ENCODE measurements at regions not wholly inside any gene's neighbourhood (a gene's known extent, or its start where the extent isn't known, plus 50 kb on each side); places are given as distances from the start of the nearest gene placed in this dataset.

- Histone ChIP-seq H3K36me3 (no peaks in the 10 kb centered on the region), H3K27ac (no peak overlapping the region), H3K27me3 (no peaks in the 10 kb centered on the region), H3K9me3 (no peaks in the 10 kb centered on the region), H3K4me3 (no peak overlapping the region), H3K4me1 (no peaks in the 10 kb centered on the region)
- WGBS, 2 donors, result 75 to 78% methylated on average over 5 of the region's 5 CpGs
- DNase-seq (ENCODE audit: low spot score in 2 of 2), result no peak
- no peak for TF ChIP-seq EP300 (IDR thresholded peaks at IDR 0.05)
- no peak for TF ChIP-seq POLR2A (IDR thresholded peaks at IDR 0.05)
- no peak for TF ChIP-seq CTCF (IDR thresholded peaks at IDR 0.05)
These were observed 206.4 kb upstream of the GALNT17 start for GRCh38 chr7:70925411-70926115.

- Histone ChIP-seq H3K4me3 (no peak overlapping the region), H3K27me3 (no peaks in the 10 kb centered on the region), H3K9me3 (no peaks in the 10 kb centered on the region), H3K4me1 (no peaks in the 10 kb centered on the region), H3K36me3 (no peaks in the 10 kb centered on the region), H3K27ac (no peak overlapping the region)
- WGBS, 2 donors, result 37 to 43% methylated on average over 4 of the region's 4 CpGs
- no peak for TF ChIP-seq POLR2A (IDR thresholded peaks at IDR 0.05)
- TF ChIP-seq CTCF (IDR thresholded peaks at IDR 0.05), result no peak
- no peak for TF ChIP-seq EP300 (IDR thresholded peaks at IDR 0.05)
- DNase-seq (ENCODE audit: low spot score in 2 of 2), result no peak
These were observed 205.3 kb upstream of the GALNT17 start for GRCh38 chr7:70926666-70927065.

GRCh38 chr7:70935311-70935710, 196.6 kb upstream of the GALNT17 start:
- Histone ChIP-seq H3K4me3 (no peak overlapping the region), H3K9me3 (peaks cover 0 to 6% (median 0%) of the 10 kb centered on the region in 4 donors), H3K4me1 (no peaks in the 10 kb centered on the region), H3K36me3 (no peaks in the 10 kb centered on the region), H3K27ac (no peak overlapping the region), H3K27me3 (no peaks in the 10 kb centered on the region)
- DNase-seq (ENCODE audit: low spot score in 2 of 2), result no peak
- TF ChIP-seq CTCF (IDR thresholded peaks at IDR 0.05) (no peak), POLR2A (IDR thresholded peaks at IDR 0.05) (no peak), EP300 (IDR thresholded peaks at IDR 0.05) (no peak)
- WGBS, 2 donors, result 86 to 93% methylated on average over 8 of the region's 8 CpGs

GRCh38 chr7:70935854-70936253, 196.1 kb upstream of the GALNT17 start:
- no peaks in the 10 kb centered on the region for H3K36me3 ChIP-seq
- peaks cover 0 to 10% (median 0%) of the 10 kb centered on the region in 4 donors for H3K9me3 ChIP-seq
- H3K4me1 ChIP-seq, result no peaks in the 10 kb centered on the region
- H3K27ac ChIP-seq, result no peak overlapping the region
- H3K27me3 ChIP-seq, result no peaks in the 10 kb centered on the region
- TF ChIP-seq POLR2A (IDR thresholded peaks at IDR 0.05) (no peak), EP300 (IDR thresholded peaks at IDR 0.05) (no peak), CTCF (IDR thresholded peaks at IDR 0.05) (no peak)
- no peak for DNase-seq (ENCODE audit: low spot score in 2 of 2)
- 81 to 85% methylated on average over 11 of the region's 11 CpGs for WGBS, 2 donors
- no peak overlapping the region for H3K4me3 ChIP-seq

- peaks cover 0 to 10% (median 0%) of the 10 kb centered on the region in 4 donors for H3K9me3 ChIP-seq
- no peaks in the 10 kb centered on the region for H3K27me3 ChIP-seq
- H3K27ac ChIP-seq, result no peak overlapping the region
- no peak for TF ChIP-seq EP300 (IDR thresholded peaks at IDR 0.05)
- no peak for TF ChIP-seq CTCF (IDR thresholded peaks at IDR 0.05)
- TF ChIP-seq POLR2A (IDR thresholded peaks at IDR 0.05), result no peak
- H3K36me3 ChIP-seq, result no peaks in the 10 kb centered on the region
- H3K4me1 ChIP-seq, result no peaks in the 10 kb centered on the region
- H3K4me3 ChIP-seq, result no peak overlapping the region
- no peak for DNase-seq (ENCODE audit: low spot score in 2 of 2)
- WGBS, 2 donors, result 85 to 96% methylated on average over 2 of the region's 2 CpGs
These were observed 194.5 kb upstream of the GALNT17 start for GRCh38 chr7:70937424-70937823.
